Caki2 (cell line): ENCODE measurements at regions not wholly inside any gene's neighbourhood (a gene's known extent, or its start where the extent isn't known, plus 50 kb on each side); places are given as distances from the start of the nearest gene placed in this dataset.

Experiments used
- DNase-seq: peaks from one replicate; pipeline ENCODE4 v3.0.0-alpha.2; 2015; ENCODE audit warnings: low read depth
- in situ Hi-C: cut with HindIII; loops from 2 replicates; pipeline ENCODE4 v1.10.0; 2016; ENCODE audit warnings: low sequenced_read_pairs, low pct_unique_long_range_greater_than_20kb, mixed read lengths

DNA sequence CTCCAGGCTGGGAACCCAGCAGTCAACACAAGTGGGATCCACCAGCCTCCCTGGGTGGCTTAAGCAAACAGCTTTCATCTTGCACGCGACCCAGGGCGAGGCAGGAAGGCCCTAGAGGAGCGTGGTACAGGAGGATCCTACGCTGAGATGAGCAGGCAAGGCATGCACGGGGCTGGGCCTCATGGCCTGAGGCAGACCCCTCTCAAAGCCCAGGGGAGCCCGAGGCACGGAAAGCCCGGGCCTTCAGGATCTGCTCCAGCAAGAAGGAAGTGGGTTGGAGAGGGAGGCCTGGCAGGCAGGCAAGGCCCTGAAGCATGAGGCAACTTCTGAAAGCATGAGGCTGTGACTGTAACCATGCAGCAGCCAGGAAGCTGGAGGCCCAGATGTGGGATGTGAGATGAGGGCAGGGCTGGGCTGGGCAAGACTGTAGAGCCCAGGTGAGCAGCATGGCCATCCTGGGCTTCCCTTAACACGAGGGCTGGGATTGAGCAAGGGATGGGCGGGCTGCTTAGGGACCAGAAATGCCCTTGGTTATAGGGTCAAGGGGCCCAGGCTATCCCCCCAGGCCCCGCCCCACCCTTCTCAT is 338.7 kb downstream of the C16orf95 start:
- no peak for DNase-seq
- in situ Hi-C loops = no loop called here

DNA sequence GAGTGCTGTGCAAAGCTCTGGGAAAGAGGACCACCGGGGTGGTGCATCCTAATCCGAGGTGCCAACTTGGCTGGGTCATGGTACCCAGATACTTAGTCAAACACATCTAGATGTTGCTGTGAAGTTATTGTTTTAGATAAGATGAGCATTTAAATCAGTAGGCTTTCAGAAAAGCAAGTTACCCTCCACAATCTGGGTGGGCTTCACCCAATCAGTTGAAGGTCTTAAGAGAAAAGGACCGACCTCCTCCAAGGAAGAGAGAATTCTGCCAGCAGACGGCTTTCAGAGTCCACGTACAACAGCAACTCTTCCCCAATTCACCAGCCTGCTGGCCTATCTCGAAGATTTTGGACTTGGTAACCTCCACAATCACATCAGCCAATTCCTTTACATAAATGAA is 338.1 kb downstream of the C16orf95 start:
- in situ Hi-C loops = no loop called here
- DNase-seq = no peak

DNA sequence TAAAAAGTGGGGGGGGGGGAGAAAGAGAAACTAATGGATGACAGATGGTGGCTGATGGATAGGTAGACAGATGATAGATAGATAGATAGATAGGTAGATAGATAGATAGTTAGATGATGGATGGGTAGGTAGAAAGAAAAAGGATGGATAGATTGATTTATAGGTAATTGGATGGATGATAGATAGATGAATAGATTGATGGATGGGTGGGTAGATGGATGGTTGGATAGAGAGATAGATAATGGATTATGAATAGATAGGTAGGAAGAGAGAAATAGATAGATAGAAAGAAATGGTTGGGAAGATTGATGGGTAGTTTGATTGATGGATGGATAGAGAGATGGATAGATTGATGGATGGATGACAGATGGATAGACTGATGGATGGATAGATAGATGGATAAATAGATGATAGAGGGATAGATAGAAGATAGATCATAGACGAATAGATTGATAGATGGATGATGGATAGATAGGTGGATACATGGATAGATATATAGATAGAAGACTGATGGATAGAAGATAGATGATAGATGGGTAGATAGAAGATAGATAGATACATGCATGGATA is 337.1 kb downstream of the C16orf95 start:
- no peak for DNase-seq
- in situ Hi-C loops = no loop called here

DNA sequence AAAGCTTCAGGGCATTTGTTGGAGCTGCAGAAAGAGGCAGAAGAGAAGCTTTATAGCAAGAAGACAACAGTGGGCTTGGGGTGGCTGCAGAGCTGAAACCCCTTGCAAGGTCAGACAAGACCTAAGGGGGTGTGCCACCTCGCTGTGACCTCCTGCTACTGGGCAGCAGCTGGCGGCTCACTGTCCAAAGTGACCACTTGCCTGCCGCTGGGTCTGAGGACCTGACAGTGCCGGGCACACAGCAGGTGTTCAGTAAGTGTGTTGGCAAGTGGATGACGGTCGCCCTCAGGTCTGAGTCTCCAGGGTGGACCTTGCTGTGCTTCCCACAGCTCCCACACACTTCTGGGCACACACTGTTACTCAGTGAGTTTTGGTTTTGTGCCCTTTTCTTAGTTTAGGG is 336.5 kb downstream of the C16orf95 start:
- in situ Hi-C loops = no loop called here
- no peak for DNase-seq

DNA sequence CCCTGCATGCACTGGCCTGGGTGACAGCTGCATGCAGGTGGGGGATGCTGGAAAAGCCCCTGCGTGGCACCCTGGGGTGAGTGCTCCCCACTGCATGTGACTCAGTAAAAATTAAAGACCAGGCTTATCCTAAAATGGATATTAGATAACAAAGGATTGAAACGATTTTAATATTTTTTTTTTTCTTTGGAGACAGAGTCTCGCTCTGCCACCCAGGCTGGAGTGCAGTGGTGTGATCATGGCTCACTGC is 334.9 kb downstream of the C16orf95 start:
- in situ Hi-C loops = no loop called here
- DNase-seq = no peak

DNA sequence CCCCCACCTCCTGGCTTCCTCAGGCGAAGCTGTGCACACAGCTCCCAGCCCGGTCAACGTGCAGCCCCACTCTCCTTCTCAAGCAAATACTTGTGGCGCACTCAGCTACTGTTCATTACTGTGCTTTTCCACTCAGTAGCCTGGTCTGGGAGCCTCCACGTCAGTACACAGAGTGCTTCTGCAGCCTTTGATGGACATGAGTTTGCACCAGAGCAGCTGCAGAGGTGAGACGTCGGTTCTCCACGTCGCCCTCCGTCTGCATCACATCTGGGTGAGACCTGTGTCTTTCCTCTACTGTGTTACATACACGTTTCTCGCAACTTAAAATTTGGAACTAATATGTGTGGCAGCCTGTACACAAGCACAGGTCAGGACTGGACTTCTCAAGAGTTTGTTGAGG is 334.3 kb downstream of the C16orf95 start:
- in situ Hi-C loops = no loop called here
- DNase-seq = no peak

DNA sequence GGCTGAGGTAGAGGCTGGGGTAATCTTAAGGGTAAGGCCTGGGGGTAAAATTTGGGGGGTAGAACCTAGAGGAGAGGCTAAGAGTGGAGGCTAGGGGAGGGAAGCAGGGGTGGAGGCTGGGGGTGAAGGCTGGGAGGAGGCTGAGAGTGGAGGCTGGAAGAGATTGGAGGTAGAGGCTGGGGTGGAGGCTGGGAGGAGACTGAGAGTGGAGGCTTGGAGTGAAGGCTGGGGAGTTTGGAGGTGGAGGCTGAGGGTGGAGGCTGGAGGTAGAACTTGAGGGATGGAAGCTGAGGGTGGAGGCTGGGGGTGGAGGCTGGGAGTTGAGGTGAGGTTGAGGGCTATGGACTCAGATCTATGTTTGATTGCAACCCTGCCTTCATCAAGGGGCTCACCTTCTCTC is 333.6 kb downstream of the C16orf95 start:
- in situ Hi-C loops = no loop called here
- DNase-seq = no peak

DNA sequence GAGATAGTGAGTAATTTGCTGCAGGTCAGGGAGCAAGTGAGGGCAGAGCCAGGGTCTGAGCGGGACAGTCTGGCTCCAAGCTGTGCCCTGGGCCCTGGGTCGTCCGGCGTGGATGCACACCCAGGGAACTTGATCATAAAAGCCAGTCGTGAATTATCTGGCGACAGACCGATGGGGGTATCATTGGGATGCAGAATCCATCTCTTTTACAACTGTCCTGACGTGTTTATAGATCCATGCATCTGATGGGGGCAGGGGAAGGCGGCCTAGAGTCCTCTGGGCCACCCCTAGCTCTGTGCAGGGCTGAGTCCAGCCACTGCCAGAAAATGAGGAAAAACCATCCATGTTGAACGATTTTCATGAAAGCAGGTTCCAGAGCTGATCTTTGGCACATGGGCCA is 332.8 kb downstream of the C16orf95 start:
- in situ Hi-C loops = no loop called here
- DNase-seq = no peak

DNA sequence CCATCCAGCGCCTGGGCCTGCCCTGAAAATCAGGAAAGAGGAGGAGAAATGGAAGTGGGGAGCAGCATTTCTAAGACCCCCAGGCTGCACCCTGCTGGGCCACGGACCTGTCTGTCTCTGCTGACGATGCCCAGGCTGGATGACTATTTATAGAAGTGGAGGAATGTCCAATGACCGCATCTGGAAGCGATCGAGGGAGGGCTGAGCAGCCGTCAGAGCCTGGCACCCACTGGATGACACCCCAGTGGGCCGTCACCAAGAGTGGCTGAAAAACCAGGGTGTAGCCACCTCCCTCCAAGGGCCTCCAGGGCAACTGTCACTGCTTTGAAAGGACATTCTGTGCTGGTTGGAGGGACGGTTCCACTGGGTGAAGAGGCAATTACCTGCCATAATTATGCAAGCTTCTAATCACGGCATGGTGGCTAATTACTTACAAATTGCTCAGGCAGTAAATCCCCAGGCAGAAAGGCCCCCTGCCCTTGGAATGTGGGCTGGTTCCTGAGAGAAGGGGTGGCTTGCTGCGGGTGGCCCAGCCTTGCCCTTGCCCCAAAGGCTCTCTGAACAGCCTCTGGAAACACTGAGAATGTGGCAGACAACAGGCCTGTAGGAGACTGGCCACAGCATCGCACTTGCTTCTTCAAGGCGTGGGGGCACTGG is 332.1 kb downstream of the C16orf95 start:
- in situ Hi-C loops = no loop called here
- no peak for DNase-seq

DNA sequence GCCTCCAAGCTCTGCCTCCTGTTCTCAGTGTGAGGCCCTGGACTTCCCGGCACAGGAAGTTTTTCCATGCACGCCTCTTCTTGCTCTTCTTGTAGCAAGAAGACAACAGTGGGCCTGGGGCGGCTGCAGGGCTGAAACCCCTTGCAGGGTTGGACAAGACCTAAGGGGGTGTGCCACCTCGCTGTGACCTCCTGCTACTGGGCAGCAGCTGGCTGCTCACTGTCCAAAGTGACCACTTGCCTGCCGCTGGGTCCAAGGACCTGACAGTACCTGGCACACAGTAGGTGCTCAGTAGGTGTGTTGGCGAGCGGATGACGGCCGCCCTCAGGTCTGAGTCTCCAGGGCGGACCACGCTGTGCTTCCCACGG is 331.6 kb downstream of the C16orf95 start:
- in situ Hi-C loops = no loop called here
- DNase-seq = no peak

DNA sequence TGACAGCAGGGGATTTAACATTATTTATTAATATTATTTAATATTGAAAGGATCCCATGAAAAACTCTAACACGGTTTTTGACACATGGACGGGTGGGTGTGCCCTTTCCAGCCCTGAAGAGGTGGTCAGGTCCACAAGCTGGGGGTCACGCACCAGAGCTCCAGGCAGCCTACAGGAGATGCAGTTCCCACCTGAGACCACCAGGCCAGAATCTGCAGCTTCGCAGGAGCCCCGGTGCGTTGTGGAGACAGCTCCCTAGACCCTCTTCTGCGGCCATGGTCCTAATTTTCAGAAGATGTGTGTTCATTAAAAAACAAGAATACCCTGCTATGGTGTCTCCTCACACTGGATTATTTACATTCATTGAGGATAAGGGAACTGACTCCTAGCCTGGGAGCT is 331.1 kb downstream of the C16orf95 start:
- DNase-seq = no peak
- in situ Hi-C loops = no loop called here

DNA sequence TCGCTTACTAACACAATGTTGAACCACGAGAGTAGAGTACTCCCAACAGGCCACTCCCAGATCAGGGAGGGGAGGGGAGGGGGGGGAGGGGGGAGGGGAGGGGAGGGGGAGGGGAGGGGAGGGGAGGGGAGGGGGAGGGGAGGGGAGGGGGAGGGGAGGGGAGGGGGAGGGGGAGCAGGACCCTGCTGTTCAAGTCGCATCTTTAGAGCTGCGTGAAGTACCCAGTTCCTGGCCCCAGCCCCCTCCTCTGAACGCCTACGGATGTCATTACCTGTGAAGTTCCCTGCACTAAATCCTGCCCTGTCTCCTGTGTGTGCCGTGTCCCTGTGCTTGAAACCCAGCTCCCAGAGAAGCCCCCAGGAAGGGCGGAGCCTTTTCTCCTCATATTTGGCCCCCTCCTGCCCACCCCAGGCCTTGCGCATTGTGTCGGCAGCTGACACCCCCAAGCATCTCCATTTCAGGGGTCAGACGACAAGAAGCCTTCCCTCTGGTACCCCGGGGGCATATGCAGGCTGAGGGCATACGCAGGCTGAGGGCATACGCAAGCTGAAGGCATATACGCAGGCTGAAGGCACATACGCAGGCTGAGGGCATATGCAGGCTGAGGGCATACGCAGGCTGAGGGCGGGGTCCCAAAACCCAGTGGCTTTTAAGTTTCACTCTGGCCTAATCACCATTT is 330.2 kb downstream of the C16orf95 start:
- in situ Hi-C loops = no loop called here
- no peak for DNase-seq

DNA sequence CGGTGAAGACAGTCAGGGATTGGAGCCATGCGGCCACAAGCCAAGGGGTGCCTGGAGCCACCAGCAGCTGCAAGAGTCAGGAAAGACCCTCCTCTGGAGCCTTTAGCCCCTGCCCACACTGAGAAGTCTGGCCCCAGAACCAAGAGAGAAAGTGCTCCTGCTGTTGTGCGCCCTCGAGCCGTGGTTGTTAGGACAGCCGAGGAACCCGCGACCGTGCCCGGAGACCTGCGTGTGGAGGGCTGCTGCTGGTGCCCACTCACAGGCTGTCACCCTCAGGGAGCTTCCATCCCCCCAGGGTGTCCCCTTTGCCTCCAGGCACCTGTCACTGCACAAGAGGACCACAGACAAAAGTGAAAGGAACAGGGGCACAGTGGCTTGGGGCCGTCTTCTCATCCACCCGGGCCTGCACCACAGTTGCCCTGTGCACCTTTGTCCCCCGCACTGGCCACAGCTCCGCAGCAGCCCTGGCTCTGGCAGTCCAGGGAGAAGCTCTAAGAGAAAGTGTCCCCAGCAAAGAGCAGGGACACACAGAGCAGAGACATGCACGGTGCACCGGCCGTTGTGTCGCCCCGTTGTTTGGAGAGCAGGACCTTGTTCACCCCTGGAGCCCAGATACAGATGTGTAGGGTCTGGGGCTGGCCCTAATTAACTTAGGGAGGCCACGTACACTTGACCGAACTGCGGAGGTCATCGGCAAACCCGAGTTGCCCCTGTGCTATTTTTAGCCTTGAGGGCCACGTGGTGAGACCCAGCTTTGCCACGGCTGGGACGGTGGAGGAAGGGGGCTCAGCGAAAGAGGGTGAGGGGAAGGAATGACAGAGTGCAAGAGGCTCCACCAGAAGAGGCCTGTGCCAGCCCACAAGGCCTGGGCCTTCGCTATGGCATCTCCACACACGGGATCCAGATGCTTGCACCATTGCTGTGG is 329.2 kb downstream of the C16orf95 start:
- in situ Hi-C loops = no loop called here
- no peak for DNase-seq

DNA sequence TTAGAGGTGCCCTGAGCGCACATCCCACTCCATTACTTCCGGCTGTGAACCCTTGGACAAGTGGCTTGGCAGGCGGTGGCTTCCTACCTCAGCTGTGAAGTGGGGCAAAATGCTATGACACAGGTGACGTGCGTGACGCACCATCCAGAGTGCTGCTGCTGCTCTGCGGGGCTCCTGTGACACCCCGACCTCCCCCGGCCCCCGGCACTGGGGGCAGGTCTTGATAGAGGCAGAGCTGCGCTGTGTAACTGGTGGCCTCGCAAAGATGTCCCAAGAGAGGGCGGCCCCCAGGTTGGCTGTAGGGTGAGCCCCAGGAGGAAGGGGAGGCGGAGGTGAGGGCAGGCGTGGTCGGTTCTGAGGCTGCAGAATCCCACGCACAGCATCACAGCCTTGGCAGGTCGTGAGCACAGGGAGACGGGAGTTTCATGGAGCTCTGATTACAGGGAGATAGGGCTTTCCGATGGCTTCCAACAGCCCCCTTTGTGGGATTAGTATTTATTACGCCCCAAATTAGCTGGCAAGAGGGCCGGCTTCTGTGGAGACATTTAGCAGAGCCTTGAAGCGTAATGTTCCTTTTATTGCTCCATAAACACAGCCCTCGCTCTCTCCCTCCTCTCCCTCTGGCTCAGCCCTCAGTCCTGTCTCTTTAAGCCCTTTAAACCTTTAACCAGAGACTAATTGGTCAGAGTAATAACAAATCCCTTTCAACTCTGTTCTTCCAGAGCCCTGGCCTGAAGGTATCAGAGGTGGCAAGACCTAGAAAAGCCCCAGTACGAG is 328.1 kb downstream of the C16orf95 start:
- in situ Hi-C loops = no loop called here
- DNase-seq = peak; percentile 22

DNA sequence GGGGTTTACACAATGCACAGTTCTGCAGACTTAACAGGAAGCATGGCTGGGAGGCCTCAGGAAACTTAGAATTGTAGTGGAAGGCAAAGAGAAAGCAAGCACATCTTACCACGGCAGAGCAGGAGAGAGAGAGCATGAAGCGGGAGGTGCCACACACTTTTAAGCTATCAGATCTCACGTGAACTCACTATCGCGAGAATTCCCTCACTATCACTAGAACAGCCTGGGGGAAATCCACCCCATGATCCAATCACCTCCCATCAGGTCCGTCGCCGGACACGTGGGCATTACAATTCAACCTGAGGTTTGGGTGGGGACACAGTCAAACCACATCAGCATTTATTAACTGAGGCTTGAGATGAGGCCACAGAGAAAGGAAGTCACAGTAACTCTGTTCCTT is 326.7 kb downstream of the C16orf95 start:
- DNase-seq = peak; percentile 68
- in situ Hi-C loops = no loop called here

DNA sequence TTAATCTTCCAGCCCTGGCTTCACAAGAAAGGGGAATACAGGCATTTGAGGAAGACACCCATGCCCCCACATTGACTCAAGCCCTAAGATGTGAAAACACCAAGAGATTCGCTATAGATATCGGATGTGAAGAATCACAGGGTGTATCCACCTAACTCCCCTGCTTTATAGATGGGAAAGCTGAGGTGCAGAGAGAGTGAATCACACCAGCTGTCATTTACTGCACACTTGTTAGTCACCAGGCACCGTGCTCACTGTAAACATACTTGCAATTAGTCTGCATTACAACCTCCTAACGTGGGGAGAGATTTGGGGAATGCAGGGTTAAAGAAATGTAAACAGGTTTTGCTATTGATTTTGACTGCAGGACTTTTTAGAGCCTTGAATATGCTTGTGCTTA is 325.5 kb downstream of the C16orf95 start:
- in situ Hi-C loops = no loop called here
- DNase-seq = peak; percentile 25

DNA sequence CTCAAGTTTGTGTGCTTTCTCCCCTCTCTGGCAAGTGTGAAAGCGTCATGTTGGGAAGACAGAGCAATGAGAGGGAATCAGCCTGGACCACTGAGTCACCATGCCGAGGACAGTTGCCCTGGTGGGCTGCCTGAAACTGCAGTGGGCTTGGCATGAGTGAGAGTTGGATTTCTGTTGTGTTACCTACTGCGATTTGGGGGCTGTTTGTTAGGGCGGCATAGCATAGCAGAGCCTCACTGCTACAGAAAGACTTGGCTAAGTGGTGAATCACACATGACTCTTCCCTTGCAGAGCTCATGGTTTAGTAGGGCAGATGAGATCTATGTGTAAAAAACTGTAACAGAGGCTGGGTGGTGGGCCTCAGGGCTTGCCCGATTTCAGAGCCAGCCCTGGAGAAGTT is 324.6 kb downstream of the C16orf95 start:
- DNase-seq = no peak
- in situ Hi-C loops = no loop called here

DNA sequence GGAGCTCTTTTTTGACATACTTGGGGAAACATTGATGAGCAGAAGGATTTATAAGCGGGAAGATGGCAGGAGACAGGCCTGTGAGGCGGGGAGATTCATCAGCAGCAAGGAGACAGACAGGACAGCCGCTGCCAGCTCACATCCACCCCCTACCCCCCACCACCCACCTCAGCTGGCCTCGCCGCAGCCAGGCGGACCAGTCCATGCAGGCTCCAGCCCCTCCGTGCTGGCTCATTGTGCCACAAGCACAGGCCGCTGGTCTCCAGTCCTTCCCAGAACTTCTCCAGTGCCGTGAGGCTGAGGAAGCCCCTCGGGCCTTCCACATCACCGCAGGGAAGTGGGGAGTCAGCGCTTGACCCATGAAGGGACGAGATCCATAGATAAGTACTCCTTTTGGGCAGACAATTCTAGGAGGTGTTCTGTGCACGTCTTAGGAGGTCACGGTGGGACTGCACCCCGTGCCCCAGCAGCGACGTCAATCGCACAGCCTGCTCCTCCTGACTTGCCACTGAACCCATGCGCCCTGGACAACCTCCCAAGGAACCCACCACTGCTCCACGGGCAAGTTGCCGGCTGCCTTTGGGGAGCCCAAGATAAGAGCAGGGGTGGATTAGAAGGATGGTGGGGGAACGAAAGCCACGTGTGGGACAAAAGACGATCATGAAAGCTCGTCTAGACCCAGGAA is 323.6 kb downstream of the C16orf95 start:
- no peak for DNase-seq
- in situ Hi-C loops = no loop called here
